Activated CD8-positive, alpha-beta memory T cell treated with anti-CD3 and anti-CD28 coated beads, Interleukin-2, amount 10 ng/mL, durations not matched to agents 7 days and 5 days (primary cell): ENCODE measurements at regions not wholly inside any gene's neighbourhood (a gene's known extent, or its start where the extent isn't known, plus 50 kb on each side); places are given as distances from the start of the nearest gene placed in this dataset.

Experiments used
- ATAC-seq: fragments of 150-1000 bp; cut with Tn5 transposase; one replicate; pipeline ENCODE4 v1.10.0; 2021; ENCODE audit warnings: moderate library complexity
- CTCF ChIA-PET: fragments of 350-600 bp; sonication (Branson Sonifier 250); formaldehyde crosslinking; loops from one replicate; lab custom pipeline; 2021; ENCODE audit warnings: antibody characterized with exemption; lab: Charles Lee
- DNase-seq: peaks from one replicate; pipeline ENCODE4 v3.0.0-alpha.2; 2020
- H3K27ac Mint-ChIP-seq: one replicate; pipeline ENCODE4 v1.8.0; 2021; ENCODE audit warnings: mild to moderate bottlenecking, mixed read lengths
- H3K27me3 Mint-ChIP-seq: one replicate; pipeline ENCODE4 v1.8.0; 2021; ENCODE audit warnings: mixed read lengths
- H3K36me3 Mint-ChIP-seq: one replicate; pipeline ENCODE4 v1.8.0; 2021; ENCODE audit warnings: mild to moderate bottlenecking, mixed read lengths
- H3K4me1 Mint-ChIP-seq: one replicate; pipeline ENCODE4 v1.8.0; 2021; ENCODE audit warnings: mixed read lengths
- H3K4me3 Mint-ChIP-seq: one replicate; pipeline ENCODE4 v1.8.0; 2021; ENCODE audit warnings: mild to moderate bottlenecking, moderate library complexity, mixed read lengths
- H3K9me3 Mint-ChIP-seq: one replicate; pipeline ENCODE4 v1.8.0; 2022; ENCODE audit warnings: low read depth, mixed read lengths

GRCh38 chr3:35322070-35322469, 317.3 kb upstream of the ARPP21 start:
- CTCF ChIA-PET, result no interaction called here
- Mint-ChIP-seq H3K4me1 (no peaks in the 10 kb centered on the region), H3K27me3 (no peaks in the 10 kb centered on the region), H3K9me3 (peaks cover 9% of the 10 kb centered on the region), H3K36me3 (no peaks in the 10 kb centered on the region), H3K27ac (no peak overlapping the region), H3K4me3 (no peak overlapping the region)
- ATAC-seq, result no peak
- no peak for DNase-seq

DNA sequence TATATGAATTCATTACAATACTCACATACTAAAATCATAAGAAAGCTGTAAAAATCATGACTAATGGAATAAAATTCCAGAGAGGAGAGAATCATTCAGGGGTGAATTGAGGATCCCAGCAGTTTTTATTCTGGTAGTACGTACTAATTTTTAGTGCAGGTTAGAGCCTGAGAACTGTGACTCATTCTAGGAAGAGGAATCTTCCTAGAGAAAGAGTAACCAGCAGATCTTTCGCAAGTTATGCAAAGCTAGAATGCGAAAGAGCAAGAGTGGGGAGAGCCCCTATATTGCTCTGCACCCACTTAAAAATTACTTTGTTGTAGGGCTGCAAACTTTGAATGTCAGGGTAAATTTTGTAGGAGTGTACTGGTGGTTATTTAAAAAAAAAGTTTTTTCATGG, 303.6 kb upstream of the ARPP21 start:
- Mint-ChIP-seq H3K27ac (no peak overlapping the region), H3K9me3 (peaks cover 7% of the 10 kb centered on the region), H3K4me3 (no peak overlapping the region), H3K4me1 (no peaks in the 10 kb centered on the region), H3K27me3 (no peaks in the 10 kb centered on the region), H3K36me3 (no peaks in the 10 kb centered on the region)
- ATAC-seq, result no peak
- no peak for DNase-seq
- CTCF ChIA-PET, result no interaction called here

DNA sequence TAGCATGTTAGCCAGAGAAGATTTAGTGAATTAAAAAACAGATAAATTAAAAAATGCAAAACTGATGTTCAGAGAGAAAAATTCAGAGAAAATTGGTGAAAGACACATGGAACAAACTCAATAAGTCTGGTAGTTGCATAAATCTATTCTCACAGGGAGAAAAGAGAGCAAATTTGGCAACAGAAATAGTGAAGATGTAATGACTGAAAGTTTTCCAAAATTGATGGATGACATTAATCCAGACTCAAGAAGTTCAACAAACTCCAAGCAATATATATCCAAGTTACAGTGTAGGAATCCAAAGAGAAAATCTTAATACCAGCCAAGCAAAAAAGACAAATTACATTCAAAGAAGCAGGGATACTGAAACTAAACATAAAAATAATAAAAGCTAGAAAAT, 302.7 kb upstream of the ARPP21 start:
- CTCF ChIA-PET, result no interaction called here

DNA sequence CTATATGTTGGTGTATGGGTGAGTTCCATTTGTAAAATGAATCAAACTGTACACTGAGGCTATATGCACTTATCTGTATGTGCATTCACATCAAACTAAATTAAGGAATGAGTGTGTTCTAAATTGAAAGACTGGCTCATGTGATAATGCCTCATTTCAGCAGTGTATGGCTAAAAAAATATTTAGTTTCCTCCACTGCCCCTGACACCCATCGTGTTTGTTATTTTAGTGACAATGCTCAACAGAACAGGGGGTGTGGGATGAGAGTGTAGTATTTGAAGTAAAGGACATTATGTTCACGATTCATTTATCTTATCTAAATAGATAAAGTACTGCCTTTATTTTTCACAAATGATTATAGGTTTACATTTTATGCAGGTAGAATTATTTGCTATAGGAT, 301.1 kb upstream of the ARPP21 start:
- H3K27ac Mint-ChIP-seq, result no peak overlapping the region
- ATAC-seq (no peak), DNase-seq (no peak)
- CTCF ChIA-PET, result no interaction called here
- no peaks in the 10 kb centered on the region for H3K4me1 Mint-ChIP-seq
- H3K36me3 Mint-ChIP-seq, result no peaks in the 10 kb centered on the region
- H3K4me3 Mint-ChIP-seq, result no peak overlapping the region
- no peaks in the 10 kb centered on the region for H3K27me3 Mint-ChIP-seq
- peaks cover 14% of the 10 kb centered on the region for H3K9me3 Mint-ChIP-seq

More for the DNA sequence above, 302.7 kb upstream of the ARPP21 start:
- Mint-ChIP-seq H3K9me3 (peaks cover 9% of the 10 kb centered on the region), H3K4me3 (no peak overlapping the region), H3K4me1 (no peaks in the 10 kb centered on the region), H3K36me3 (no peaks in the 10 kb centered on the region), H3K27me3 (no peaks in the 10 kb centered on the region), H3K27ac (no peak overlapping the region)
- ATAC-seq (no peak), DNase-seq (no peak)

- Mint-ChIP-seq H3K36me3 (no peaks in the 10 kb centered on the region), H3K27me3 (no peaks in the 10 kb centered on the region), H3K4me3 (no peak overlapping the region), H3K9me3 (peaks cover 7% of the 10 kb centered on the region), H3K4me1 (no peaks in the 10 kb centered on the region), H3K27ac (no peak overlapping the region)
- CTCF ChIA-PET, result no interaction called here
- no peak for DNase-seq
- ATAC-seq, result no peak
These were observed 259.1 kb upstream of the ARPP21 start for GRCh38 chr3:35380196-35380595.

GRCh38 chr3:35383216-35383615, 256.1 kb upstream of the ARPP21 start:
- Mint-ChIP-seq H3K4me3 (no peak overlapping the region), H3K27ac (no peak overlapping the region), H3K27me3 (no peaks in the 10 kb centered on the region), H3K9me3 (peaks cover 8% of the 10 kb centered on the region), H3K36me3 (no peaks in the 10 kb centered on the region), H3K4me1 (no peaks in the 10 kb centered on the region)
- no peak for DNase-seq
- CTCF ChIA-PET, result no interaction called here
- no peak for ATAC-seq

DNA sequence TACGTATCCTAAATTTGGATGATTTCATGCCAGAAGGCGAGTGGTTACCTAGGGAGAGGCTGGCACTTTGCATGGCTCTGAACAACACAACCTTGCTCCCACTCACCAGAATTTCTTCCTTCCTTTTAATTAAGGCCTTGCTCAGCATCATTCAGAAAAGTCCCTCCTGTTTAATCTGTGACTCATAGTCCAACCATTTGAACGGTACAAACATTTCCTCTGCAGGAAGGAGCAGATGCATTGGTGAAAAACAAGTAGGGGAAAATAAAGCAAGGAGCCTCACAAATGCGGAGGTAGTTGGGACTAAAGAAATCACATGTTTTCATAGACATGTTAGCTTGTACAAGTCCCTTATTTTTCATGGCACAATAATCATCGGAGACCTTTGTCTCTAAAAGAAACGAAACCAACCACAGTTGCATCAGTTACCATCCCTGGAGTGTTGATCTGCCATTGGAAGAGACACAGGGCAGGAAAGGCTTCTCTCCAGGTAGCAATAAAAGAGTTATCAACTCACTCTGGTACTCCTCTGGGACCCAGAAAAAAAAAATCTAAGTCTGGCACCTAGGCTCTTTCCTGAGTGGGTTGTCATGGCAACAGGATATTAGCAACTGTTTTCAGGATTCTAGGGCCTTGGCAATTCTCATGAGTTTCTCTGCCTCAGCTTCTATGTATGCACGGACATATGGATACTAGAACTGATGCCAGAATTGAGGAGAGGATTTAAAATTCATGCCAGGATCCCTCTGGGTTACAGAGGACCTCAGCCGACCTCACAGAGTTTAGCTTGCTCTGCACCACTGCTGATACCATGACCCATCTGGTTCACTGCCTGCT, 255.4 kb upstream of the ARPP21 start:
- CTCF ChIA-PET, result no interaction called here
- DNase-seq (no peak), ATAC-seq (no peak)
- Mint-ChIP-seq H3K27me3 (no peaks in the 10 kb centered on the region), H3K36me3 (no peaks in the 10 kb centered on the region), H3K4me1 (no peaks in the 10 kb centered on the region), H3K4me3 (no peak overlapping the region), H3K27ac (no peak overlapping the region), H3K9me3 (peaks cover 8% of the 10 kb centered on the region)

- no peak overlapping the region for H3K27ac Mint-ChIP-seq
- ATAC-seq, result no peak
- CTCF ChIA-PET, result no interaction called here
These were observed 254.1 kb upstream of the ARPP21 start for GRCh38 chr3:35385271-35385670.

DNA sequence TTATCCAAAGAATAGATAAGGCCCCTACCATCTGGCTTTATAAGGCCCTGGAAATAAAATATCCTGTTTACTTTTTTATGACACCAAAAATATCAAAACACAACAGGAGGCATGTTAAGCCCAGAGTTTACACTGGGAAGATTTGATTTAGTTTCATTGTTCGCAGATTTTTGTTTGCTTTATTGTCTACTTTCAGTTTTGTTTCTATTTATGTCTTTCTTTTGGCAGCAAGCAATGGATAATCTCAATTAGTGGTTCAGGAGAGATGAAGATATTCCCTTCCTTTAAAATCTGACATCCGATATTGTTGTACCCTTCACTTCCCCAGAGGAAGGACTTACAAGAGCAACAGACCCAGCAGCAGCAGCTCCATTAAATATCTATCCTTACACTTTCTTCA, 249.4 kb upstream of the ARPP21 start:
- peaks cover 11% of the 10 kb centered on the region for H3K9me3 Mint-ChIP-seq
- CTCF ChIA-PET, result no interaction called here
- no peak overlapping the region for H3K27ac Mint-ChIP-seq
- no peaks in the 10 kb centered on the region for H3K36me3 Mint-ChIP-seq
- ATAC-seq, result no peak
- H3K4me1 Mint-ChIP-seq, result no peaks in the 10 kb centered on the region
- no peak overlapping the region for H3K4me3 Mint-ChIP-seq
- H3K27me3 Mint-ChIP-seq, result no peaks in the 10 kb centered on the region
- no peak for DNase-seq

More at GRCh38 chr3:35385271-35385670, 254.1 kb upstream of the ARPP21 start:
- no peak overlapping the region for H3K4me3 Mint-ChIP-seq
- H3K27me3 Mint-ChIP-seq, result no peaks in the 10 kb centered on the region
- DNase-seq, result no peak
- H3K4me1 Mint-ChIP-seq, result no peaks in the 10 kb centered on the region
- H3K9me3 Mint-ChIP-seq, result peaks cover 4% of the 10 kb centered on the region
- H3K36me3 Mint-ChIP-seq, result no peaks in the 10 kb centered on the region

GRCh38 chr3:35392187-35392586, 247.1 kb upstream of the ARPP21 start:
- CTCF ChIA-PET, result no interaction called here
- Mint-ChIP-seq H3K4me3 (no peak overlapping the region), H3K9me3 (peaks cover 10% of the 10 kb centered on the region), H3K27ac (no peak overlapping the region), H3K27me3 (no peaks in the 10 kb centered on the region), H3K4me1 (no peaks in the 10 kb centered on the region), H3K36me3 (no peaks in the 10 kb centered on the region)
- ATAC-seq (no peak), DNase-seq (no peak)

DNA sequence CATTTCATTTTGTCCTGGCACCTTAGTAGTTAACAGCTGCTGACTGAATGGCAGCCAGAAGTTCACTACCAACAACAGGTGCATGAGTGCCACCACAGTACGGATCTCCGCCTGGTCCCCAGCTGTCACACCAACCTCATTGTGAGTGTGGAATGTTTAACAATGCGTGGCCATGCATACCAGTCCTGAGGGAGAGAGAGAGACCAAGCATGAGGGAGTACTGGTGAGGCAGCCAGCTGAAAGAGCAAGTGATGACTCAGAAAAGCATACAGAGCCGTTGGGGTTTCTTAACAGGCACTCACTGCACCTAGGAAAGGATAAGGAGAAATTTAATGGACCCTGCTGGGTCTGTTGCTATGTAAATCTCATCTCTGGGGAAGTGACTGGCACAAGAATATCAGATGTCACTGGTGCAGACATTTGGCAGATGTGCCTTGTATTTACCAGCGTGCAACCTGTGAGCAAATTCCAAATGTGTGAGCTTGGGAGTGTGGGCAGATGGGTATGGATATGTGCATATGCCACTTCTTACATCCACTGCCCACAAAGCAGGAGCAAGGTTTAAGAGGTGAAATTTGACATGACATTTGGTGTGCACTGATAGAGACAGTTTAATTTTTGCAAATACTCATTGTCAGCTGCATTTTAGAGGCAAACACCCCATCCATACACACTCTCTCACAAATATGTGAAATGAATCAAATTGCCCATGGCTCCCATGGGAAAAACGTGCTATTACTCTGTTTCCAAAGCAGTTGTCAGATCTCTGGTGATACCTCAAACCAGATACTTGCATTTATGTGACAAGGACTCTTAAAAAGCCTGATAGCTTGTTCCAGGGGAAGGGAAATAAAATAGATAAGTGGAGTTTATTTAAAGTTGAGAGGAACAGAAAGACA, 245.2 kb upstream of the ARPP21 start:
- Mint-ChIP-seq H3K4me3 (no peak overlapping the region), H3K4me1 (no peaks in the 10 kb centered on the region), H3K36me3 (no peaks in the 10 kb centered on the region), H3K27me3 (no peaks in the 10 kb centered on the region), H3K27ac (no peak overlapping the region), H3K9me3 (peaks cover 10% of the 10 kb centered on the region)
- no peak for ATAC-seq
- DNase-seq, result no peak
- CTCF ChIA-PET, result no interaction called here

- H3K9me3 Mint-ChIP-seq, result peaks cover 10% of the 10 kb centered on the region
- DNase-seq, result no peak
- no peaks in the 10 kb centered on the region for H3K27me3 Mint-ChIP-seq
- H3K36me3 Mint-ChIP-seq, result no peaks in the 10 kb centered on the region
- no peak overlapping the region for H3K4me3 Mint-ChIP-seq
- no peak overlapping the region for H3K27ac Mint-ChIP-seq
- no peaks in the 10 kb centered on the region for H3K4me1 Mint-ChIP-seq
- CTCF ChIA-PET, result no interaction called here
- ATAC-seq, result no peak
These were observed 244.4 kb upstream of the ARPP21 start for GRCh38 chr3:35394905-35395304.

DNA sequence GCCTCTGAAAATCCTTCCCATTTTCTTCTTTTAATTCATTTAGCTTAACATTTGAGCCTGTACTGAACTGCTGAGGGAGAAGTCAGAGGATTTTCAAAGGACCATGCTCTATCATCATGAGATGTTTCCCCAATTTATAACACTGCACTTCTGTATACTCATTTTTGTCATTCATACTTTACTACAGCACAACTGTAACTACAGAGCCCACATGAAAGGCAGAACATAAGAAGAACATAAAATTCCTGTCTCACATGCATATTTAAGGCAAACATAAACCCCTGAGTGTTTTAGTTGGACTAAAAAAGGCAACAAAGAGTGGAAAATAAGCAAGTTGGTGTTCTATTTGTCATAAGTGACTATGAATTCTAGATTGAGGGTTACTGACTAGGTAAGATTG, 237.7 kb upstream of the ARPP21 start:
- no peak for DNase-seq
- no peak overlapping the region for H3K4me3 Mint-ChIP-seq
- peaks cover 5% of the 10 kb centered on the region for H3K9me3 Mint-ChIP-seq
- ATAC-seq, result no peak
- H3K36me3 Mint-ChIP-seq, result no peaks in the 10 kb centered on the region
- no peaks in the 10 kb centered on the region for H3K27me3 Mint-ChIP-seq
- H3K27ac Mint-ChIP-seq, result no peak overlapping the region
- CTCF ChIA-PET, result no interaction called here
- no peaks in the 10 kb centered on the region for H3K4me1 Mint-ChIP-seq

DNA sequence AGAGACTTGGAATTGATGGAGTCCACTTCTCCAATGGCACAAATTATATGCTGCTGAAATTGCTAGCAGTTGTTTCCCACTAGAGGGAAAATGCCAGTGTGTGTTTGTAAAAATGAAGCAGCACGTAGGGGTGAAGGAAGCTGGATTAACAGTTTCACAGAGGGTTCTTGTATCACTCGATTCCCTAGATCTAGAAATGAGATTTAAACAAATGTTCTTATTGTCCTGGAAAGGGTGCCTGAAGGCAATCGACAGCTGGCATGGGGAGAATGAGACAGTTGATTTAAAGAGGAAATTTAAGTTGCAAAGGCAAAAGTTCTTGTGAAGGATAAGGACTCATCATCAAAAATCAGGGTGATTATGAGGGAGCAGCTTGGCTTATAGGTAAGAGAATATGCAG, 234.8 kb upstream of the ARPP21 start:
- CTCF ChIA-PET, result no interaction called here
- Mint-ChIP-seq H3K36me3 (no peaks in the 10 kb centered on the region), H3K27ac (no peak overlapping the region), H3K27me3 (no peaks in the 10 kb centered on the region), H3K4me3 (no peak overlapping the region), H3K9me3 (peaks cover 8% of the 10 kb centered on the region), H3K4me1 (no peaks in the 10 kb centered on the region)
- DNase-seq (no peak), ATAC-seq (no peak)
